ENCODE measurements at regions not wholly inside any gene's neighbourhood (a gene's known extent, or its start where the extent isn't known, plus 50 kb on each side); places are given as distances from the start of the nearest gene placed in this dataset.

- TF ChIP-seq, protein P1, sequence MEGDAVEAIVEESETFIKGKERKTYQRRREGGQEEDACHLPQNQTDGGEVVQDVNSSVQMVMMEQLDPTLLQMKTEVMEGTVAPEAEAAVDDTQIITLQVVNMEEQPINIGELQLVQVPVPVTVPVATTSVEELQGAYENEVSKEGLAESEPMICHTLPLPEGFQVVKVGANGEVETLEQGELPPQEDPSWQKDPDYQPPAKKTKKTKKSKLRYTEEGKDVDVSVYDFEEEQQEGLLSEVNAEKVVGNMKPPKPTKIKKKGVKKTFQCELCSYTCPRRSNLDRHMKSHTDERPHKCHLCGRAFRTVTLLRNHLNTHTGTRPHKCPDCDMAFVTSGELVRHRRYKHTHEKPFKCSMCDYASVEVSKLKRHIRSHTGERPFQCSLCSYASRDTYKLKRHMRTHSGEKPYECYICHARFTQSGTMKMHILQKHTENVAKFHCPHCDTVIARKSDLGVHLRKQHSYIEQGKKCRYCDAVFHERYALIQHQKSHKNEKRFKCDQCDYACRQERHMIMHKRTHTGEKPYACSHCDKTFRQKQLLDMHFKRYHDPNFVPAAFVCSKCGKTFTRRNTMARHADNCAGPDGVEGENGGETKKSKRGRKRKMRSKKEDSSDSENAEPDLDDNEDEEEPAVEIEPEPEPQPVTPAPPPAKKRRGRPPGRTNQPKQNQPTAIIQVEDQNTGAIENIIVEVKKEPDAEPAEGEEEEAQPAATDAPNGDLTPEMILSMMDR (conservative IDR thresholded peaks at IDR 0.05 in 1 of 2, IDR thresholded peaks at IDR 0.05 in 1 of 2; ENCODE audit: low read depth in 1 of 2, low read length in 2 of 2), result no peak
- TF ChIP-seq EZH2 (IDR thresholded peaks at IDR 0.05; ENCODE audit: low read length, missing control alignments), result no peak
Measured at GRCh38 chr3:43997316-43997715, 244.4 kb upstream of the TOPAZ1 start.

Measured in fibroblast of lung (primary cell).